HG03039 (cell line): ENCODE measurements at regions not wholly inside any gene's neighbourhood (a gene's known extent, or its start where the extent isn't known, plus 50 kb on each side); places are given as distances from the start of the nearest gene placed in this dataset.
"Not testable (repeated sequence)": the region's sequence is repeated elsewhere in the genome, so short reads cannot be mapped to it uniquely, and the experiment has no call there.

Experiments
- ATAC-seq: cut with Tn5 transposase; IDR thresholded peaks from one replicate; pipeline ENCODE4 v1.9.1; 2021; ENCODE audit warnings: mild to moderate bottlenecking, moderate library complexity; ENCODE audit not compliant: unreplicated experiment

- ATAC-seq = not testable (repeated sequence)
Measured at GRCh38 chr1:206404309-206405027, 65.8 kb upstream of the IKBKE start.

GRCh38 chr1:206405282-206405681 lies 65.0 kb upstream of the IKBKE start:
- ATAC-seq = not testable (repeated sequence)

- not testable (repeated sequence) for ATAC-seq
Measured at GRCh38 chr1:206408371-206409288, 61.6 kb upstream of the IKBKE start.

- no peak for ATAC-seq
Measured at GRCh38 chr1:206411321-206411720, 59.0 kb upstream of the IKBKE start.

- no peak for ATAC-seq
Measured at GRCh38 chr1:206415942-206416341, 54.3 kb upstream of the IKBKE start.

GRCh38 chr1:206417774-206418614 lies 52.3 kb upstream of the IKBKE start:
- ATAC-seq = no peak

GRCh38 chr1:206419250-206419649 lies 51.0 kb upstream of the IKBKE start:
- no peak for ATAC-seq

- no peak for ATAC-seq
Measured at GRCh38 chr1:206419783-206420182, 50.5 kb upstream of the IKBKE start.

- ATAC-seq = no peak
Measured at GRCh38 chr1:206420471-206420870, 49.8 kb upstream of the IKBKE start.
